CD4-positive, alpha-beta T cell treated with Interleukin-10 for 1 hour (primary cell): ENCODE measurements at regions not wholly inside any gene's neighbourhood (a gene's known extent, or its start where the extent isn't known, plus 50 kb on each side); places are given as distances from the start of the nearest gene placed in this dataset.

Experiments
- DNase-seq: peaks from one replicate; pipeline ENCODE4 v3.0.0-alpha.2; 2020

DNA sequence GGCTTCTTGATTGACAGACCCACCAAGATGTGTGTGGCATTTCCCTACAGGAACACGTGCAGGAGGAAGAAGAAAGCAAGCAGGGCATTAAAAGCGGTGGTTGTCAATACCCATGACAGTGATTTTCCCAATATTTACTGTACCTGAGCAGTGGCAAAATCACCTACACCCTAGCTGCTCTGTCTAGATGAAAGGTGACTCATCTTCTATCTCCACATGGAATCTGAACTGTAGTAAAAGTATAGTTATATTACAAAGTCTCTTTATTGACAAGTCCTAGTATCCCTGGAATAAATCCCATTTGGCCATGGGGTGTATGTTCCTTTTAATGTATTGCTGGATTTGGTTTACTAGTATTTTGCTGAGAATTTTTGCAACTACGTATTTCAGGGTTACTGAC, 458.8 kb upstream of the SORCS1 start:
- no peak for DNase-seq

GRCh38 chr10:107619139-107619538, 454.6 kb upstream of the SORCS1 start:
- DNase-seq = no peak

GRCh38 chr10:107618504-107618994, 454.0 kb upstream of the SORCS1 start:
- no peak for DNase-seq

GRCh38 chr10:107616463-107617410, 452.2 kb upstream of the SORCS1 start:
- no peak for DNase-seq

GRCh38 chr10:107616031-107616430, 451.5 kb upstream of the SORCS1 start:
- no peak for DNase-seq

- DNase-seq = no peak
These were observed 450.6 kb upstream of the SORCS1 start for GRCh38 chr10:107614939-107615685.

DNA sequence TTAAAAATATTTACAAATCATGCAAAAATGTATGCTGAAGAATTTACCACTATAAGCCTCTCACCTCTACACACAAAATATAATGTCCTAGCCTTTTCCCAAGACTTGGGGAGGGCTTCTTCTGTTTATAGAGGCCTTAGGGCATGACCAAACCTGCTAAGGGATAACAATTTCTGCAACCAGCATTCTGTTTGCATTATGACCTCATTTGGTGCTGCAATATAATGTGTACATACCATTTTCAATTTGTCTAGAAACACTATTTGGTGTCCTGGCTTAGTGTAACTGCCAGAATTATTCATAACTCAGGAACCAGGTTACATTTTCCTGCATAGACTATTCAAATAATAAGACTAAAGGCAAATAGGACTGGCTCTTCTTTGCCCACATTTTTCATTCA, 446.6 kb upstream of the SORCS1 start:
- no peak for DNase-seq

DNA sequence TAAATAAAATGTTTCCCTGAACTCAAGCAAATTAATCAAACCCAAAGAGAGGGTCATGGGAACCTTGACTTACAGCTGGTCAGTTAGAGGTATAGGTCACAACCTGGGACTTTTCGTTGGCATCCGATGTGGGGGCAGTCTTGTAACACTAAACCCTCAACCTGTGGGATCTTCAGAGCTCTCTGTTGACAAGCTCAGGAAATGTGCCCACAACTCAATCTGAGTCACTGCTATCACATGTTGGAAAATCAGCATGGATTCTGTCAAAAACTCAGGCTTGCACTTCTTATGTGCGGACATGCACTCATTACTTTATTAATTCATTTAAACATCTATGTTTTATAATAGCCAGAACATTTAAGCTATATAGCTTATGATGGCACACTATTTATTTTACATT, 424.6 kb upstream of the SORCS1 start:
- no peak for DNase-seq

- no peak for DNase-seq
These were observed 421.1 kb upstream of the SORCS1 start for GRCh38 chr10:107585630-107586029.

- DNase-seq = no peak
These were observed 419.5 kb upstream of the SORCS1 start for GRCh38 chr10:107583974-107584373.

GRCh38 chr10:107579970-107580369, 415.5 kb upstream of the SORCS1 start:
- DNase-seq = no peak

- no peak for DNase-seq
These were observed 412.7 kb upstream of the SORCS1 start for GRCh38 chr10:107577221-107577620.

GRCh38 chr10:107576746-107577145, 412.2 kb upstream of the SORCS1 start:
- DNase-seq = no peak

GRCh38 chr10:107565014-107565413, 400.5 kb upstream of the SORCS1 start:
- DNase-seq = no peak

DNA sequence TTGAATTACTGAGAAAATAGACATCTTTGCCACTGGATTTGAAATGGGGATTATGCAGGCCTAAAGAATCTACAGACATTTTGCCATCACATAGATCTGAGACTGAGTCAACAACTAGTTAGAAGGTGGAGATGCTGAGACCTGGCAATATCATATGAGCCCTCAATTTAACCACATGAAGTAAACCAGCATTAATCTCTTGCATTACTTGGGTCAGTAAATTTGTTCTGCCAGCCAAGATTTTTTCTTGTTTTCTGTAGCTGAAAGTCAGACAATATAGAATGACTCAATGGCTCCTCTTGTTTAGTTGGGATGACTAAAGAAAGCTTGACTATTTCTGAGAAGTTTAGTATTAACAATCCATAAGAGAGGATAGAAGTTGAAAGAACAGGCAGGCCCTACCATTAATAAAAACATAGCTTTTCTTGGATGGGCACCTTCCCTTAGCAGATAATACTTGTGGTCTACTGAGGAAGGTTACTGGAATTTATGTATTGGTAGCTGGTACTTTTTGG, 396.7 kb upstream of the SORCS1 start:
- no peak for DNase-seq

GRCh38 chr10:107557916-107558315, 393.4 kb upstream of the SORCS1 start:
- no peak for DNase-seq

- DNase-seq = no peak
These were observed 389.8 kb upstream of the SORCS1 start for GRCh38 chr10:107554333-107554732.

DNA sequence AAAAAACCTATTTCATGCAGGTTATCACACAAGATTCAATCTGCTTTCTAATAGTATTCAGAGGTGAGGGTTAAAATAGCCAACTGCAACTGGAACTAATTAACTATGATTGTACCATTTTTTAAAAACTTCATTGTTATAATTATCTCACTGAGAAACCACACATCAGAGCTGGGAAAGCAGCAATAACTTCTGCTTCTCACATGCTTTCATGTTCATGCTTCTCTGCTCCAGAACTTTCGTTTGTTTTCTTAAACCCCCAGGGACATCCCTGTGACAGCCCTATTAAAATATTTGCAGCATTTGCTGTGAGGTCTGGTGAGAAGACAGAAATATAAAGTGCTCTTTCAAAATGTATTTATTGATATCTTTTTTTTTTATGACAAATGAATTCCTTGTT, 389.0 kb upstream of the SORCS1 start:
- no peak for DNase-seq

DNA sequence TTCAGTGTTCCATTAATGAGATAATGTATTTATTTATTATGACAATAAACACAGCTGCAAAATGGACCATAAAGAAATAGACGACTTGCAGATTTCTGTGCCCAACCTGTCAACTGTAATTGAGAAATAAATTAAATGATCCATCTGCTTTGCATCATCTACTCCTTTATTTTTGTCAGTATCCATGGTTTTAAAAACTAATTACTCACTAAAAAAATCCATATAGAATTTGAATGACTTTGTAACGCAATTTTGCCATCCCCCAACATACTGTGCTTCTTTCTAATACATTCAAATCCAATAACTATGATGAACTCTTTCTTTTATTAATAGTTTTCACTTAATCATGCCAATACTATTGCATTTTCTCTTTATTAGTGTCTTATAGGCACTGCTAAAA, 388.5 kb upstream of the SORCS1 start:
- DNase-seq = no peak

- DNase-seq = no peak
These were observed 383.8 kb upstream of the SORCS1 start for GRCh38 chr10:107548301-107548700.

DNA sequence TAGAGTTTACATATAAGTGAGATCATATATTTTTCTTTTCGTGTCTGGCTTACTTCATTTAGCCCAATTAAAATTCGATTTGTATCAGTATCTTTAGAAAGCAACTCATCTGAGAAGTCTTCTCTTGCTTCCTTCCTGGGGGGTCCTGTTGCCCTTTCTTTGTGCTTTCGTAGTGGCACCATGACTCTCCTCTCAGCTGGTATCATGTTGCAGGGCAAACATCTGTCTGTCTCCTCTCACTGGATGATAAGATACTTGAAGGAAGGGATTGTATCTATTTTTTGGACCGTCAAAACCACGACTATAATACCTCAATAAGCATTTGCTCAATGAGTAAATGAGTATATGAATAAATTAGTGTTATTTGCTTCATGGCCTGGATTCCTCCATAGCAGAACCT, 382.5 kb upstream of the SORCS1 start:
- no peak for DNase-seq

DNA sequence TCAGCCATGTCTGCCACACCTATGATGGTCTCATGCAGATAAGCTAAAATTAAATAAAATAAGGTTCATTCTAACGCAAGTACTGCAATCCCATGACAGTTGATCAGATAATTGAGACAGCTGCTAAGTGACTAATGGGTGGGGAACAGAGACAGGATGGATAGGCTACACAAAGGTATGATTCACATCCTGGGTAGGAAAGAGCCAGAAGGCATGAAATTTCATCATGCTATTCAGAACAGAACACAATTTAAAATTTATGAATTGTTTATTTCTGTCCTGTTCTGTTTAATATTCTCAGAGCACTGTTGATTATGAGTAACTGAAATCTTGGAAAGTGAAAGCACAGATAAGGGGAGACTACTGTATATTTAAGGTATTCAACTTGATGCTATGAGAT, 381.8 kb upstream of the SORCS1 start:
- DNase-seq = no peak

GRCh38 chr10:107545717-107546116, 381.2 kb upstream of the SORCS1 start:
- DNase-seq = no peak
